Fibroblast of mammary gland (primary cell): ENCODE measurements at regions not wholly inside any gene's neighbourhood (a gene's known extent, or its start where the extent isn't known, plus 50 kb on each side); places are given as distances from the start of the nearest gene placed in this dataset.

Experiments used
- DNase-seq: peaks from one replicate; pipeline ENCODE4 v3.0.0-alpha.2; 2010; ENCODE audit warnings: low read depth
- H3K4me3 ChIP-seq: 2 replicates; pipeline ENCODE4 v1.5.1; 2011; ENCODE audit warnings: low read depth, mild to moderate bottlenecking, low read length, moderate library complexity; ENCODE audit not compliant: control insufficient read depth
- TF ChIP-seq, protein P1 (sequence below): conservative IDR thresholded peaks from 2 replicates; pipeline ENCODE4 v1.5.1; 2011; ENCODE audit warnings: low read depth, low read length, inconsistent platforms; ENCODE audit not compliant: control insufficient read depth, insufficient read depth

- H3K4me3 ChIP-seq, result no peak overlapping the region
- DNase-seq, result no peak
- TF ChIP-seq, protein P1, sequence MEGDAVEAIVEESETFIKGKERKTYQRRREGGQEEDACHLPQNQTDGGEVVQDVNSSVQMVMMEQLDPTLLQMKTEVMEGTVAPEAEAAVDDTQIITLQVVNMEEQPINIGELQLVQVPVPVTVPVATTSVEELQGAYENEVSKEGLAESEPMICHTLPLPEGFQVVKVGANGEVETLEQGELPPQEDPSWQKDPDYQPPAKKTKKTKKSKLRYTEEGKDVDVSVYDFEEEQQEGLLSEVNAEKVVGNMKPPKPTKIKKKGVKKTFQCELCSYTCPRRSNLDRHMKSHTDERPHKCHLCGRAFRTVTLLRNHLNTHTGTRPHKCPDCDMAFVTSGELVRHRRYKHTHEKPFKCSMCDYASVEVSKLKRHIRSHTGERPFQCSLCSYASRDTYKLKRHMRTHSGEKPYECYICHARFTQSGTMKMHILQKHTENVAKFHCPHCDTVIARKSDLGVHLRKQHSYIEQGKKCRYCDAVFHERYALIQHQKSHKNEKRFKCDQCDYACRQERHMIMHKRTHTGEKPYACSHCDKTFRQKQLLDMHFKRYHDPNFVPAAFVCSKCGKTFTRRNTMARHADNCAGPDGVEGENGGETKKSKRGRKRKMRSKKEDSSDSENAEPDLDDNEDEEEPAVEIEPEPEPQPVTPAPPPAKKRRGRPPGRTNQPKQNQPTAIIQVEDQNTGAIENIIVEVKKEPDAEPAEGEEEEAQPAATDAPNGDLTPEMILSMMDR, result no peak
Measured at GRCh38 chrX:150255441-150256296, 107.4 kb upstream of the MAMLD1 start.

DNA sequence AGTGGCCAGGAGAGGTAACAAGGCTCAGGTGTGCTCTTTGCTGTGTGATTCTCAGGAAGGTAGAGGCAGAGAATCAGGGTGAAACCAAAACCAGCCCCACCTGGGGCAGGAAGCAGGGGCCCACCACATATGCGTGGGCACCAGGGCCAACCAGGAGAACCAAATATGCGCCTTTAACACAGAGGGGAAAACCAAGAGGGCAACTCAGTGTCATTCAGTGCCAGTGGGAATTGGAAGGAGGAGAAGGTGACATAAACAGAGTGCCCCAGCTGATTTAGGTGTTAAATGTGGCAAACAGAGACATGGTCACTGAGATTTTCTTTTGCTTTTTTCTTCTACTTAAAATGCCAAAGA lies 106.8 kb upstream of the MAMLD1 start:
- no peak for DNase-seq
- no peak overlapping the region for H3K4me3 ChIP-seq
- TF ChIP-seq, protein P1, result no peak

DNA sequence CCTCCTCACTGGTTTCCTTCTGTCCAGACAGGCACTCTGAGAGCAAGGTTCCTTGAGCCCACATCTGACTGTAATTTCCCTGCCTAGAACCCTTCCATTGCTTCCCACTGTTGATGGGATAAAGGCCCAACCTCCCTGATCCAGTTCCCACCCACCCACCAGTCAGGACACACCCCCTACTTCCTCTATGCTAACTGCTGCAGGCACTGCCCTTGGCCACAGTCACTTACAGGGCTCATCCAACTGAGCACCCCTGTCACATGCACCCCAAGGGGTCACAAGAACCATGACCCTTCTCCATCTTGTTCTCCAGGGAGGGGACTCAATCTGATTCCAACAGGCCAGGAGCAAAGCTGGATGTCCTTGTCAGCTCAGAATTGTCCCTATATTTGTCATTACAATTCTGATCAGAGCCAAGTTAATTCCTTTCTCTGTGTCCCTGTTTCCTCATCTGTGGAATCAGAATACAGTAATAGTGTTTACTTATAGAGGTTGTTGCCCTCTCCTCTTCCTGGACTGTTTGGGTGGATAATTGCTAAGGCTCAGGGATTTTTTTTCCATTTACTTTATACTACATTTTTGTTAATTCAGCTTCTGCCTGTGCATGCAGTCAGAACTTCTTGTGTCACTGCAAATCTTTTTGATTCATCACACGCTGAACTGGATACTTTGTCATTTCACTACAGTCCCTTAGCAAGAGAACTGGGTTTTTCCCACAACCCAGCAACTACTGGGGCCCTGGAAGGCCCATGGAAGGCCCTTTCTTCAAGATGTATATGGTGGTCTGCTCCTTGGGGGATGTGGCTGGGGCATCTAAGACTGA lies 105.6 kb upstream of the MAMLD1 start:
- no peak for DNase-seq
- TF ChIP-seq, protein P1, result no peak
- no peak overlapping the region for H3K4me3 ChIP-seq

DNA sequence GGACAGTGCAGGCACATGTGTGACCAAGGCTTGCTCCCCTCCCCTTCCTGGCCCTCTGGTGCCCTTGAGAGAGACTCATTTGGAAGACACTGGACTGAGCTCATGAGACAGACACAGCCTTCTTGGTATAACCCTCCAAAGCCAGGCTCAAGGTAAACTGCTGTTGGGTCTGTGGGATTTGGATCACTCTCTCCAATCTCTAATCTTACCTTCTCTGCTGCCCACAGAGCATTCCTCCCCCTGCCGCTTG lies 105.0 kb upstream of the MAMLD1 start:
- H3K4me3 ChIP-seq, result no peak overlapping the region
- TF ChIP-seq, protein P1, result no peak
- DNase-seq, result no peak

DNA sequence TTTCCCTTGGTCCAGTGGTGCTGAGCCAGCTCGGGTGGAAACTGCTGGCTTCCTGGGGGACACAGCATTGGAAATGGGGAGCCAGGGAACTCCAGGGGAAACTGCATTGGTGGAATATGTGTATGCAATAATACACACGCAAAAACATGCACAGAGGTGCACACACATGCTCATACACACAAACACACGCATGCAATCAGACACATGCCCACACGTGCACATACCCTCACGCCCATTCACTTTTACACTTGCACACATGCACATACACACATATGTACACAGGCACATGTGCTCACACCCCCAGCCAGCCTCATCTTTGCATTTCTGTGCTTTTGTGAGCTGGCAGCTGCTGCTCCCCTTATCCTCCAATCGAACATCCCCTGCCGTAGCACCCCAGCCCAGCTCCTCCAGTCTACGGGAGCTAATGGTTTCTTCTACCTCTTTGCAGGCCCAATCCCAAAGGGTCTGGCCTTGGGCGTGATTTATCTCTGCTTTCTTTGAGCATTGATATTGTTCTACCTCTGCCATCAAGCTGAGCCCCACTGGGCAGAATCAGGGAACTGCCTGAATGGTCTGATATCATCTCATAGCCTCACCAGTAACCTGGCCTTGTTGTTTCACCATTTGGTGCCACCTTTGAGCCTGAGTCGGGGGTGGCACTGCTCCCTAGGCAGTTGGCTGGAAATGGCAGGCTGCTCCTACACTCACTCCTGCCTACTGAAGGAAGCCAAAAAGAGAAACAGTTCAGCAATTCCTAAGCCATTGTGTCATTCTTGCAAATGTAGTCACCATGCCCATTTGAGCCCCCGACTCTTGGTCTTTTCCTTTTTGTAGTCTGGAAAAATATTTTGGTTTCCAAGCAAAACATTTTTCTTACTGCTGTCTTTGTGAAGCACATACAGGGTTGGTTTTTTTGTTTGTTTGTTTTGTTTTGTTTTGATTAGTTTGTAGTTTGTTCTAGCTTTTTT lies 104.4 kb upstream of the MAMLD1 start:
- no peak overlapping the region for H3K4me3 ChIP-seq
- TF ChIP-seq, protein P1, result no peak
- peak; percentile 14 for DNase-seq

- TF ChIP-seq, protein P1, result no peak
- no peak overlapping the region for H3K4me3 ChIP-seq
Measured at GRCh38 chrX:150262456-150262855, 100.7 kb upstream of the MAMLD1 start.

More at GRCh38 chrX:150262456-150262855, 100.7 kb upstream of the MAMLD1 start:
- DNase-seq, result peak; percentile 4
